ENCODE measurements at regions not wholly inside any gene's neighbourhood (a gene's known extent, or its start where the extent isn't known, plus 50 kb on each side); places are given as distances from the start of the nearest gene placed in this dataset.

GRCh38 chr3:180358179-180358578 lies 243.8 kb upstream of the TTC14 start:
- Histone ChIP-seq H3K4me3 (ENCODE audit: low read length) (no peak overlapping the region), H3K4me1 (ENCODE audit: control insufficient read depth, insufficient read depth, low read length) (no peaks in the 10 kb centered on the region), H3K9me3 (replicated peaks; ENCODE audit: control insufficient read depth, low read depth, low read length) (no peaks in the 10 kb centered on the region), H3K27me3 (ENCODE audit: control insufficient read depth, insufficient read depth, low read length) (no peaks in the 10 kb centered on the region), H3K36me3 (ENCODE audit: control insufficient read depth, insufficient read depth, low read length) (no peaks in the 10 kb centered on the region), H3K27ac (ENCODE audit: low read length) (no peak overlapping the region)
- DNase-seq: no peak

DNA sequence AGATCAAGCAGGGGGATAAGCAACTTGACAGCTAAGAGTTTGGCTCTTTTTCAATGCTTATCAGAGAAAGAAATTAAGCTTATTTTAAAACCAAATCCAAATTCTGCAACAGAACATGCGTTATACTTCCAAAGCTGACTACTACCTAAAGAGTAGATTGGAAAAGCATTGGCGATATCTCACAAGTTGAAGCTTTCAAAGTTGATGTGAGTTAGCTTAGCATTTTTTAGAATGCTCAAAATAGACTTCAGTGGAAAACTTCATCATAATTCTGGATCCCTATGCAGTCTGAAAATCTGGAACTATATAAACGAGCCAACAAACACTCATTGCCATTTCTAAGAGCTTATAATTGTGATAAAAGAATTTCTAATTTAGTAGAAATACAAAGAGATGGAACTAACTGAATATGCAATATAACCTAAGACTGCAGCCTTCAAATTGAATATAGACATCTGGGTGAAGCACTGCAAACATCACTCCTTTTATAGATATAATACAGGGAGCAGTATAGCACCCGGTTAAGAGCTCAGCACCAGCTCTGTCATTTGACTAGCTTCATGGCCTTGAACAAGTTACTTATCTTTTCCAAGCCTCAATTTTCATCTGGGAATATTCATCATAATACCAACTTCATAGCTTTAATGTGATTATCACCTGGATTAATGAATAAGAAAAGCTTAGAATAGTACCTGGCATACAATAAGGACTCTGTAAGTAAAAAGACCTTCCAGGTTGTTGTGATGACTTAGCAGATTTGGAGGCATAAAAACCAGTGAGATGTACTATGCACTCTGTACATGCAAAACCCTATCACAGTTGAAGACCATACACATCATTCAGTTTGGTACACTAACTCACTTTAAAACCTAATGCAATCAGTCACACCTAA lies 242.7 kb upstream of the TTC14 start:
- Histone ChIP-seq H3K36me3 (ENCODE audit: control insufficient read depth, insufficient read depth, low read length) (no peaks in the 10 kb centered on the region), H3K4me3 (ENCODE audit: low read length) (no peak overlapping the region), H3K4me1 (ENCODE audit: control insufficient read depth, insufficient read depth, low read length) (no peaks in the 10 kb centered on the region), H3K27ac (ENCODE audit: low read length) (no peak overlapping the region), H3K27me3 (ENCODE audit: control insufficient read depth, insufficient read depth, low read length) (no peaks in the 10 kb centered on the region), H3K9me3 (replicated peaks; ENCODE audit: control insufficient read depth, low read depth, low read length) (no peaks in the 10 kb centered on the region)
- no CpG with 5 or more reads among the region's 4 CpGs for WGBS (ENCODE audit: insufficient coverage)
- DNase-seq: no peak

DNA sequence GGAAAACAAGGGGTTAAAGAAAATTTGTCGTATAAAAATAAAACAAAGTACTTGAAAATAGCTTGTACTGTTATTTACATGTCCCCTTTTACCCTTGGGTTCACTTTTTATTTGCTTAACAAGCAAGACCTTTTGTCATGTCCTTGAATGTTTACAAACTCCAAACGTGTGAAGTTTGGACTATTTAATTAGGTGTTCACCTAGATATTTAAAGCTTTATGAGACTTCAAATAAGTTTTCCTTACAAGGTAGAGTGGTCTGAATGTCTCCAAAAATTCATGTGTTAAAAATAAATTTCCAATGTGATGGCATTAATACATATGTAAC lies 242.0 kb upstream of the TTC14 start:
- no peak overlapping the region for H3K4me3 ChIP-seq (ENCODE audit: low read length)
- H3K4me1 ChIP-seq (ENCODE audit: control insufficient read depth, insufficient read depth, low read length): no peaks in the 10 kb centered on the region
- no CpG with 5 or more reads among the region's 2 CpGs for WGBS (ENCODE audit: insufficient coverage)
- no peak for DNase-seq
- no peaks in the 10 kb centered on the region for H3K9me3 ChIP-seq (replicated peaks; ENCODE audit: control insufficient read depth, low read depth, low read length)
- no peaks in the 10 kb centered on the region for H3K27me3 ChIP-seq (ENCODE audit: control insufficient read depth, insufficient read depth, low read length)
- no peak overlapping the region for H3K27ac ChIP-seq (ENCODE audit: low read length)
- H3K36me3 ChIP-seq (ENCODE audit: control insufficient read depth, insufficient read depth, low read length): no peaks in the 10 kb centered on the region

- no peaks in the 10 kb centered on the region for H3K27me3 ChIP-seq (ENCODE audit: control insufficient read depth, insufficient read depth, low read length)
- H3K9me3 ChIP-seq (replicated peaks; ENCODE audit: control insufficient read depth, low read depth, low read length): peaks cover 9% of the 10 kb centered on the region
- no peaks in the 10 kb centered on the region for H3K4me1 ChIP-seq (ENCODE audit: control insufficient read depth, insufficient read depth, low read length)
- DNase-seq: no peak
- no peak overlapping the region for H3K27ac ChIP-seq (ENCODE audit: low read length)
- no peak overlapping the region for H3K4me3 ChIP-seq (ENCODE audit: low read length)
- no peaks in the 10 kb centered on the region for H3K36me3 ChIP-seq (ENCODE audit: control insufficient read depth, insufficient read depth, low read length)
Observed at GRCh38 chr3:180362081-180362480, 239.9 kb upstream of the TTC14 start.

- Histone ChIP-seq H3K27ac (ENCODE audit: low read length) (no peak overlapping the region), H3K9me3 (replicated peaks; ENCODE audit: control insufficient read depth, low read depth, low read length) (peaks cover 3% of the 10 kb centered on the region), H3K4me1 (ENCODE audit: control insufficient read depth, insufficient read depth, low read length) (no peaks in the 10 kb centered on the region), H3K4me3 (ENCODE audit: low read length) (no peak overlapping the region), H3K27me3 (ENCODE audit: control insufficient read depth, insufficient read depth, low read length) (no peaks in the 10 kb centered on the region), H3K36me3 (ENCODE audit: control insufficient read depth, insufficient read depth, low read length) (no peaks in the 10 kb centered on the region)
- no peak for DNase-seq
- no CpG with 5 or more reads among the region's 3 CpGs for WGBS (ENCODE audit: insufficient coverage)
Observed at GRCh38 chr3:180375831-180376230, 226.1 kb upstream of the TTC14 start.

- Histone ChIP-seq H3K27me3 (ENCODE audit: control insufficient read depth, insufficient read depth, low read length) (no peaks in the 10 kb centered on the region), H3K4me1 (ENCODE audit: control insufficient read depth, insufficient read depth, low read length) (no peaks in the 10 kb centered on the region), H3K27ac (ENCODE audit: low read length) (no peak overlapping the region), H3K36me3 (ENCODE audit: control insufficient read depth, insufficient read depth, low read length) (no peaks in the 10 kb centered on the region), H3K4me3 (ENCODE audit: low read length) (no peak overlapping the region), H3K9me3 (replicated peaks; ENCODE audit: control insufficient read depth, low read depth, low read length) (no peaks in the 10 kb centered on the region)
- DNase-seq: no peak
- 81% methylated on average over 2 of the region's 4 CpGs for WGBS (ENCODE audit: insufficient coverage)
Observed at GRCh38 chr3:180378496-180378895, 223.5 kb upstream of the TTC14 start.

GRCh38 chr3:180382638-180383180 lies 219.3 kb upstream of the TTC14 start:
- Histone ChIP-seq H3K36me3 (ENCODE audit: control insufficient read depth, insufficient read depth, low read length) (no peaks in the 10 kb centered on the region), H3K4me1 (ENCODE audit: control insufficient read depth, insufficient read depth, low read length) (no peaks in the 10 kb centered on the region), H3K4me3 (ENCODE audit: low read length) (no peak overlapping the region), H3K27ac (ENCODE audit: low read length) (no peak overlapping the region), H3K9me3 (replicated peaks; ENCODE audit: control insufficient read depth, low read depth, low read length) (no peaks in the 10 kb centered on the region), H3K27me3 (ENCODE audit: control insufficient read depth, insufficient read depth, low read length) (no peaks in the 10 kb centered on the region)
- peak; percentile 3 for DNase-seq
- WGBS (ENCODE audit: insufficient coverage): no CpG with 5 or more reads among the region's 2 CpGs

DNA sequence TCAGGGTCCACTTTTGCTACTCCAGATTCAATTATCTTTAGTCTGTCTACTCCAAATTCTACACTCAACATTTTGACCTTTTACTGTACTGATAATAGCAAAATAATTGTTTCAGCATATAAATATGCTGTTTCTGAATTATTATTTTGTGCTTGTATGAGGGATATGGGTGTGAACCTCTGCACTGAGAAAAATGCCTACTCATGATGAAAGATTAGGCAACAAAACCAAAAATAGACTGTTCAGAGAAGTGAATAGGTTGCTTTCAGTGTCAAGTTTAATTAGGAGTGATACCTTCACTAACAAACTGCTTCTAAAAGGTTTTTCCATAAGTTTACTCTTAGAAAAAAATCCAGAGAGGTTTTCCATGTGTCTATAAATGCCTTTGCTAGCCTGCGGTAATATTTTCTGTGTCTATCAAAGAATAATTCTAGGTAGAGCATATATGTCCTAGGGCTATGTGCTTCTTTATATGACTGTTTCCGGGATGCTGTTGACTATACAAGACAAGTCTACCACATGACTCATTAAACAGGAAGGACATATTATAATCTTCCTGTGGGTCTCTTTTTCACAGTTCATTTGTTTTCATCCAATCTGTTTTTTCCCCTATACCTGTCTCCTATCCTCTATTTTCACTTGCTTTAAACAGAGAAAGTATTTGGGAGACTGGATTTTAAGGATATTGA lies 218.5 kb upstream of the TTC14 start:
- Histone ChIP-seq H3K9me3 (replicated peaks; ENCODE audit: control insufficient read depth, low read depth, low read length) (no peaks in the 10 kb centered on the region), H3K4me3 (ENCODE audit: low read length) (no peak overlapping the region), H3K4me1 (ENCODE audit: control insufficient read depth, insufficient read depth, low read length) (no peaks in the 10 kb centered on the region), H3K27ac (ENCODE audit: low read length) (no peak overlapping the region), H3K36me3 (ENCODE audit: control insufficient read depth, insufficient read depth, low read length) (no peaks in the 10 kb centered on the region), H3K27me3 (ENCODE audit: control insufficient read depth, insufficient read depth, low read length) (no peaks in the 10 kb centered on the region)
- WGBS (ENCODE audit: insufficient coverage): no CpG with 5 or more reads among the region's 2 CpGs
- no peak for DNase-seq

DNA sequence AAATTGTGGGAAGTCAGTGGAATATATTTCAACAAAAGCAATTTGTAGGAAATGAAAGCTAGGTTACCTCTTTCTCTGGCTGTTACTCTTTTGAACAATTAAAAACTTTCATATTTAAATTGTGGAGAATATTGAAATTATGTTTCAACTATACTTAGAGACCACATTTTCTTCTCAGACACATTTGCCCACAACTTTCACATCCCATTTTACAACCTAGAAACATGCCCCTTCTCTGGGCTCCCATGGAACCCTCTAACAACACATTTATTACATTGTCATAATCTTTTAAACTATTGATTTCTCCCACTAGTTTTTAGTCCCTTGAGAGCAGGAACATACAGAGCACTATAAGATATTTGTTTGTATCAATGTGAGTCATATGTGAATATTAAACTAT lies 211.7 kb upstream of the TTC14 start:
- Histone ChIP-seq H3K4me3 (ENCODE audit: low read length) (no peak overlapping the region), H3K36me3 (ENCODE audit: control insufficient read depth, insufficient read depth, low read length) (no peaks in the 10 kb centered on the region), H3K27me3 (ENCODE audit: control insufficient read depth, insufficient read depth, low read length) (no peaks in the 10 kb centered on the region), H3K9me3 (replicated peaks; ENCODE audit: control insufficient read depth, low read depth, low read length) (no peaks in the 10 kb centered on the region), H3K4me1 (ENCODE audit: control insufficient read depth, insufficient read depth, low read length) (no peaks in the 10 kb centered on the region), H3K27ac (ENCODE audit: low read length) (no peak overlapping the region)
- no peak for DNase-seq

- Histone ChIP-seq H3K4me1 (ENCODE audit: control insufficient read depth, insufficient read depth, low read length) (no peaks in the 10 kb centered on the region), H3K36me3 (ENCODE audit: control insufficient read depth, insufficient read depth, low read length) (no peaks in the 10 kb centered on the region), H3K27me3 (ENCODE audit: control insufficient read depth, insufficient read depth, low read length) (no peaks in the 10 kb centered on the region), H3K4me3 (ENCODE audit: low read length) (no peak overlapping the region), H3K9me3 (replicated peaks; ENCODE audit: control insufficient read depth, low read depth, low read length) (no peaks in the 10 kb centered on the region), H3K27ac (ENCODE audit: low read length) (no peak overlapping the region)
- no peak for DNase-seq
- WGBS (ENCODE audit: insufficient coverage): no CpG with 5 or more reads among the region's 1 CpG
Observed at GRCh38 chr3:180391001-180391400, 211.0 kb upstream of the TTC14 start.

All from muscle of leg (tissue), 3 donors.